ENCODE measurements at regions not wholly inside any gene's neighbourhood (a gene's known extent, or its start where the extent isn't known, plus 50 kb on each side); places are given as distances from the start of the nearest gene placed in this dataset.

DNA sequence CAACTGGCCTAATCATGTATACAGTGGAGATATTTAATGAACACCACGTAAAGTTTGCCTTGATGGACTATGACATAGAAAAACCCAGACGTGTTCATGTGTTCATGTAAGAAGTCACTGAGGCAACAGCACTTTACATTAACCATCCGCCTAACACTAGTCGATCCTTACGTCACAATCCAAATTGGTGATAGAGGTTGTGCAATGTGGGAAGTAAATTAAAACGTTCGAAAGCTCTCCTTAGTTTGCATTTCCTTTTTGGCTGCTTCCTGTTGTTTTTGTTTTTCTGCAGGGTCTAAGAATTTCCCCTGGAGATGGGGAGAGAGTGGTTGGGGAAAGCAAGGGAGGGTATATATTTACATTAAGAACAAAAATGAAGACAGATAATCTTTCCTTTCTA is 587.5 kb upstream of the ADGRL2 start:
- TF ChIP-seq, protein P1, sequence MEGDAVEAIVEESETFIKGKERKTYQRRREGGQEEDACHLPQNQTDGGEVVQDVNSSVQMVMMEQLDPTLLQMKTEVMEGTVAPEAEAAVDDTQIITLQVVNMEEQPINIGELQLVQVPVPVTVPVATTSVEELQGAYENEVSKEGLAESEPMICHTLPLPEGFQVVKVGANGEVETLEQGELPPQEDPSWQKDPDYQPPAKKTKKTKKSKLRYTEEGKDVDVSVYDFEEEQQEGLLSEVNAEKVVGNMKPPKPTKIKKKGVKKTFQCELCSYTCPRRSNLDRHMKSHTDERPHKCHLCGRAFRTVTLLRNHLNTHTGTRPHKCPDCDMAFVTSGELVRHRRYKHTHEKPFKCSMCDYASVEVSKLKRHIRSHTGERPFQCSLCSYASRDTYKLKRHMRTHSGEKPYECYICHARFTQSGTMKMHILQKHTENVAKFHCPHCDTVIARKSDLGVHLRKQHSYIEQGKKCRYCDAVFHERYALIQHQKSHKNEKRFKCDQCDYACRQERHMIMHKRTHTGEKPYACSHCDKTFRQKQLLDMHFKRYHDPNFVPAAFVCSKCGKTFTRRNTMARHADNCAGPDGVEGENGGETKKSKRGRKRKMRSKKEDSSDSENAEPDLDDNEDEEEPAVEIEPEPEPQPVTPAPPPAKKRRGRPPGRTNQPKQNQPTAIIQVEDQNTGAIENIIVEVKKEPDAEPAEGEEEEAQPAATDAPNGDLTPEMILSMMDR (IDR thresholded peaks at IDR 0.05 in 8 of 11, conservative IDR thresholded peaks at IDR 0.05 in 3 of 11) = no peak
- TF ChIP-seq POLR2AphosphoS5 (IDR thresholded peaks at IDR 0.05) = no peak
